ENCODE measurements at regions not wholly inside any gene's neighbourhood (a gene's known extent, or its start where the extent isn't known, plus 50 kb on each side); places are given as distances from the start of the nearest gene placed in this dataset.
"Not testable (repeated sequence)": the region's sequence is repeated elsewhere in the genome, so short reads cannot be mapped to it uniquely, and the experiment has no call there.

GRCh38 chr2:2503864-2504418, 172.9 kb upstream of the MYT1L start:
- no peak for DNase-seq

- DNase-seq = no peak
Measured at GRCh38 chr2:2502201-2502549, 171.1 kb upstream of the MYT1L start.

GRCh38 chr2:2501454-2502200, 170.6 kb upstream of the MYT1L start:
- DNase-seq = no peak

- no peak for DNase-seq
Measured at GRCh38 chr2:2495606-2496005, 164.5 kb upstream of the MYT1L start.

- no peak for DNase-seq
Measured at GRCh38 chr2:2493496-2493895, 162.4 kb upstream of the MYT1L start.

GRCh38 chr2:2492800-2493199, 161.7 kb upstream of the MYT1L start:
- no peak for DNase-seq

- no peak for DNase-seq
Measured at GRCh38 chr2:2491964-2492363, 160.9 kb upstream of the MYT1L start.

- DNase-seq = no peak
Measured at GRCh38 chr2:2484301-2484700, 153.2 kb upstream of the MYT1L start.

- no peak for DNase-seq
Measured at GRCh38 chr2:2482851-2483250, 151.8 kb upstream of the MYT1L start.

- DNase-seq = no peak
Measured at GRCh38 chr2:2472881-2473280, 141.8 kb upstream of the MYT1L start.

GRCh38 chr2:2472044-2472443, 141.0 kb upstream of the MYT1L start:
- no peak for DNase-seq

- DNase-seq = no peak
Measured at GRCh38 chr2:2466534-2466933, 135.5 kb upstream of the MYT1L start.

GRCh38 chr2:2464643-2465042, 133.6 kb upstream of the MYT1L start:
- DNase-seq = no peak

- DNase-seq = no peak
Measured at GRCh38 chr2:2464094-2464493, 133.0 kb upstream of the MYT1L start.

- no peak for DNase-seq
Measured at GRCh38 chr2:2456721-2457120, 125.6 kb upstream of the MYT1L start.

GRCh38 chr2:2455151-2455550, 124.1 kb upstream of the MYT1L start:
- DNase-seq = no peak

GRCh38 chr2:2452961-2453360, 121.9 kb upstream of the MYT1L start:
- DNase-seq = no peak

GRCh38 chr2:2451275-2451674, 120.2 kb upstream of the MYT1L start:
- DNase-seq = not testable (repeated sequence)

- DNase-seq = no peak
Measured at GRCh38 chr2:2448178-2448577, 117.1 kb upstream of the MYT1L start.

GRCh38 chr2:2422621-2423020, 91.5 kb upstream of the MYT1L start:
- no peak for DNase-seq

- DNase-seq = no peak
Measured at GRCh38 chr2:2413525-2413924, 82.5 kb upstream of the MYT1L start.

GRCh38 chr2:2410987-2411386, 79.9 kb upstream of the MYT1L start:
- no peak for DNase-seq

GRCh38 chr2:2409481-2409880, 78.4 kb upstream of the MYT1L start:
- no peak for DNase-seq

- no peak for DNase-seq
Measured at GRCh38 chr2:2405780-2406179, 74.7 kb upstream of the MYT1L start.
